Stomach (tissue), 4 donors: ENCODE measurements at regions not wholly inside any gene's neighbourhood (a gene's known extent, or its start where the extent isn't known, plus 50 kb on each side); places are given as distances from the start of the nearest gene placed in this dataset.

ENCODE experiments used
- CTCF ChIP-seq, 7 experiments: fragments of 450-650 bp in 4 of 7; fragments of 200-600 bp in 3 of 7; sonication (generic) in 3 of 7; IDR thresholded peaks; one replicate each; pipeline ENCODE4 v1.5.1; 2016 to 2019; ENCODE audit warnings: antibody characterized with exemption in 7 of 7, control low read depth in 2 of 7, mild to moderate bottlenecking in 1 of 7
- EP300 ChIP-seq: sonication (generic); formaldehyde crosslinking; IDR thresholded peaks from one replicate; pipeline ENCODE4 v1.6.1; 2017; ENCODE audit warnings: antibody characterized with exemption

GRCh38 chr21:35178827-35179226, 129.7 kb upstream of the RUNX1 start:
- TF ChIP-seq CTCF (IDR thresholded peaks at IDR 0.05) (no peak), EP300 (no peak)
